Ovary (tissue), 3 donors: ENCODE measurements at regions not wholly inside any gene's neighbourhood (a gene's known extent, or its start where the extent isn't known, plus 50 kb on each side); places are given as distances from the start of the nearest gene placed in this dataset.

Experiments
- EP300 ChIP-seq: sonication (generic); formaldehyde crosslinking; IDR thresholded peaks from one replicate; pipeline ENCODE4 v1.6.1; 2017; ENCODE audit warnings: antibody characterized with exemption
- POLR2A ChIP-seq: fragments of 450-650 bp; IDR thresholded peaks from one replicate; pipeline ENCODE4 v1.6.1; 2017; ENCODE audit warnings: antibody characterized with exemption, mild to moderate bottlenecking, moderate library complexity
- TF ChIP-seq, protein P1 (sequence below), 3 donors: fragments of 450-650 bp in 2 of 3; fragments of 200-600 bp in 1 of 3; IDR thresholded peaks; one replicate each; pipeline versions ENCODE4 v1.5.1 to v1.8.0; 2016 to 2022; ENCODE audit warnings: antibody characterized with exemption in 3 of 3, mild to moderate bottlenecking in 1 of 3
- donor health status: DM: no; HTN: no; CAD: no.

DNA sequence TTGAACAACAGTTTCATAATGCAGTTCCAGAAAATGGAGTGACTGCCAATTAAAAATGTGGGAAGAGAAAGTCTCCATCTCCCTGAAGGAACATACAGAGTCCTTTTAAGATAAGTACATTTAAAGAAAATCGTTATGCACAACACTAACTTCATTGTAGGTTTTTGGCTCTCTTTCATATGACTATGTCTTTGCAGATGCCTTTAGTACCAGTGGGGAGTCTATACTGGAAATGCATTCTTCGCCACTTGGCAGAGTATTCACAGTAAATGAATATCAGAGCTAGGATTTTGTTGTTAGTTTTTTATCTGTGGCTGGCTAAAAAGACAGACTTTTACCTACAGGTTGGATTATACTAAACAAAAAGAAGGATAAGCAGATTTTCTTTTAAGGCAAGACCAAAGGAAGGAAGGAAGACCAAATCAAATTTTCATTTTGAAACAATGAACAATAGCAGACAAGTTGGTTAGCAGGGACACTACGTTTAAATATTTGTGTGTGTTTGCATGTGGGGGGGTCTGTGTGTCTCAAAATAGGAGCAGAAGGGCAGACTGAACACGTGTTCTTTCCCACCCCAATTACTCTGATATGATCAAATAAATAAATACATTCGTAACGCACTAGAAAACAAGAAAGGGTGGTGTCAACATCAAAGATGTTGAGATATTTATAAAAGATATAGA lies 124.5 kb downstream of the BTG1 start:
- TF ChIP-seq, protein P1, sequence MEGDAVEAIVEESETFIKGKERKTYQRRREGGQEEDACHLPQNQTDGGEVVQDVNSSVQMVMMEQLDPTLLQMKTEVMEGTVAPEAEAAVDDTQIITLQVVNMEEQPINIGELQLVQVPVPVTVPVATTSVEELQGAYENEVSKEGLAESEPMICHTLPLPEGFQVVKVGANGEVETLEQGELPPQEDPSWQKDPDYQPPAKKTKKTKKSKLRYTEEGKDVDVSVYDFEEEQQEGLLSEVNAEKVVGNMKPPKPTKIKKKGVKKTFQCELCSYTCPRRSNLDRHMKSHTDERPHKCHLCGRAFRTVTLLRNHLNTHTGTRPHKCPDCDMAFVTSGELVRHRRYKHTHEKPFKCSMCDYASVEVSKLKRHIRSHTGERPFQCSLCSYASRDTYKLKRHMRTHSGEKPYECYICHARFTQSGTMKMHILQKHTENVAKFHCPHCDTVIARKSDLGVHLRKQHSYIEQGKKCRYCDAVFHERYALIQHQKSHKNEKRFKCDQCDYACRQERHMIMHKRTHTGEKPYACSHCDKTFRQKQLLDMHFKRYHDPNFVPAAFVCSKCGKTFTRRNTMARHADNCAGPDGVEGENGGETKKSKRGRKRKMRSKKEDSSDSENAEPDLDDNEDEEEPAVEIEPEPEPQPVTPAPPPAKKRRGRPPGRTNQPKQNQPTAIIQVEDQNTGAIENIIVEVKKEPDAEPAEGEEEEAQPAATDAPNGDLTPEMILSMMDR (IDR thresholded peaks at IDR 0.05), result no peak
- TF ChIP-seq POLR2A, result no peak
- TF ChIP-seq EP300, result no peak
